ENCODE measurements at regions not wholly inside any gene's neighbourhood (a gene's known extent, or its start where the extent isn't known, plus 50 kb on each side); places are given as distances from the start of the nearest gene placed in this dataset.

- Histone ChIP-seq H3K18ac (ENCODE audit: low read depth, low read length) (no peak overlapping the region), H3K4me3 (ENCODE audit: insufficient read depth, low read depth, low read length) (no peak overlapping the region), H4K20me1 (ENCODE audit: insufficient read depth, low read length) (no peaks in the 10 kb centered on the region), H2BK5ac (ENCODE audit: low read depth, low read length, poor library complexity, severe bottlenecking) (no peak overlapping the region), H3K4ac (ENCODE audit: low read depth, low read length) (no peak overlapping the region), H2AFZ (replicated peaks; ENCODE audit: low read length, poor library complexity) (no peak overlapping the region), H3K23ac (ENCODE audit: low read depth, low read length) (no peak overlapping the region), H2BK15ac (ENCODE audit: low read depth, low read length) (no peak overlapping the region), H3K36me3 (ENCODE audit: control insufficient read depth, insufficient read depth, low read length) (no peaks in the 10 kb centered on the region), H2AK9ac (replicated peaks; ENCODE audit: low read depth, low read length, poor library complexity) (no peak overlapping the region), H4K8ac (ENCODE audit: low read depth in 2 of 2, low read length in 2 of 2) (no peak overlapping the region), H3K27ac (ENCODE audit: insufficient read depth, low read length) (no peak overlapping the region), H2AK5ac (ENCODE audit: low read depth, low read length) (no peak overlapping the region), H3K9ac (ENCODE audit: low read depth, low read length) (no peak overlapping the region), H3K4me1 (ENCODE audit: control insufficient read depth, insufficient read depth, low read length) (peaks cover 3% of the 10 kb centered on the region), H3K14ac (replicated peaks; ENCODE audit: low read depth, low read length) (no peak overlapping the region), H3K9me3 (ENCODE audit: control insufficient read depth, insufficient read depth, low read length) (no peaks in the 10 kb centered on the region), H2BK120ac (ENCODE audit: low read depth, low read length) (no peak overlapping the region), H4K91ac (ENCODE audit: insufficient read depth, low read depth, low read length) (no peak overlapping the region), H3K79me1 (ENCODE audit: low read depth in 1 of 2, low read length in 2 of 2) (no peaks in the 10 kb centered on the region), H3K9me1 (ENCODE audit: insufficient read depth, low read length) (no peaks in the 10 kb centered on the region), H3K56ac (ENCODE audit: extremely low read depth, insufficient read depth, low read length) (no peak overlapping the region), H2BK20ac (ENCODE audit: low read depth, low read length) (no peak overlapping the region), H3K4me2 (ENCODE audit: low read depth, low read length) (no peak overlapping the region), H4K5ac (ENCODE audit: low read depth, low read length) (no peak overlapping the region), H3K27me3 (ENCODE audit: control insufficient read depth, insufficient read depth, low read length) (peaks cover 7% of the 10 kb centered on the region; the same call in 1 of the 2 replicates)
- TF ChIP-seq BHLHE40 (IDR thresholded peaks at IDR 0.05; ENCODE audit: low read depth, low read length) (no peak), CTCF (conservative IDR thresholded peaks at IDR 0.05; ENCODE audit: low read depth, low read length) (no peak), SMC3 (IDR thresholded peaks at IDR 0.05; ENCODE audit: low read depth, low read length) (no peak), FOS (IDR thresholded peaks at IDR 0.05; ENCODE audit: low read depth, low read length) (no peak)
- in situ Hi-C loops (cut with MboI; ENCODE audit: low sequenced_read_pairs): no loop called here
- CTCF ChIA-PET: no interaction called here
- dilution Hi-C loops (cut with HindIII; ENCODE audit: low sequenced_read_pairs, unreplicated experiment): no loop called here
- BruUV-seq (replicated peaks): no TSS peak
- ATAC-seq (ENCODE audit: low read depth): no peak
- intact Hi-C loops (cut with micrococcal nuclease): no loop called here
- no peak for DNase-seq
- POLR2A ChIA-PET (ENCODE audit: unreplicated experiment): no interaction called here
- WGBS, 2 experiments (ENCODE audit: extremely low coverage in 2 of 2, insufficient read length in 1 of 2): no CpG with 5 or more reads among the region's 3 CpGs
These were observed 127.5 kb upstream of the TNPO1 start for GRCh38 chr5:72688916-72689315.
